DND-41 (cell line): ENCODE measurements at regions not wholly inside any gene's neighbourhood (a gene's known extent, or its start where the extent isn't known, plus 50 kb on each side); places are given as distances from the start of the nearest gene placed in this dataset.

Experiments
- ATAC-seq: fragments of 200-7000 bp; cut with Tn5 transposase; 3 replicates; pipeline ENCODE4 v1.9.1; 2021; ENCODE audit warnings: low read depth; ENCODE audit not compliant: insufficient read depth
- DNase-seq: peaks from one replicate; pipeline ENCODE4 v3.0.0-alpha.2; 2020
- H2AFZ ChIP-seq: 2 replicates; pipeline ENCODE4 v1.6.0; 2012; ENCODE audit warnings: low read depth, low read length
- H3K27ac ChIP-seq: 2 replicates; pipeline ENCODE4 v1.5.1; 2012; ENCODE audit warnings: low read length, inconsistent platforms
- H3K27me3 ChIP-seq: fragments of 200-600 bp; sonication (generic); 2 replicates; pipeline ENCODE4 v1.6.0; 2012; ENCODE audit warnings: low read length, mild to moderate bottlenecking, inconsistent platforms; ENCODE audit not compliant: insufficient read depth, poor library complexity
- H3K36me3 ChIP-seq: 2 replicates; pipeline ENCODE4 v1.5.1; 2012; ENCODE audit warnings: low read length, inconsistent platforms; ENCODE audit not compliant: insufficient read depth
- H3K4me1 ChIP-seq: 2 replicates; pipeline ENCODE4 v1.5.1; 2012; ENCODE audit warnings: mild to moderate bottlenecking, low read length; ENCODE audit not compliant: insufficient read depth
- H3K4me2 ChIP-seq: 2 replicates; pipeline ENCODE4 v1.6.0; 2012; ENCODE audit warnings: mild to moderate bottlenecking, moderate library complexity, low read length, inconsistent platforms; ENCODE audit not compliant: insufficient read depth
- H3K4me3 ChIP-seq, 2 experiments: fragments of 200-600 bp in 1 of 2; shearing (Covaris generic) in 1 of 2; 2 replicates each; pipeline ENCODE4 v1.5.1; 2012 to 2016; ENCODE audit warnings: inconsistent platforms in 2 of 2, low read length in 2 of 2, mild to moderate bottlenecking in 2 of 2, low read depth in 1 of 2, moderate library complexity in 1 of 2
- H3K79me2 ChIP-seq: 2 replicates; pipeline ENCODE4 v1.6.0; 2012; ENCODE audit warnings: low read length, inconsistent platforms; ENCODE audit not compliant: insufficient read depth
- H3K9ac ChIP-seq: 2 replicates; pipeline ENCODE4 v1.6.0; 2012; ENCODE audit warnings: low read depth, mild to moderate bottlenecking, inconsistent platforms, low read length, moderate library complexity
- H3K9me3 ChIP-seq: 2 replicates; pipeline ENCODE4 v1.5.1; 2012; ENCODE audit warnings: low read length, moderate library complexity, mild to moderate bottlenecking, inconsistent platforms; ENCODE audit not compliant: insufficient read depth, severe bottlenecking
- H4K20me1 ChIP-seq: 2 replicates; pipeline ENCODE4 v1.6.0; 2012; ENCODE audit warnings: low read length; ENCODE audit not compliant: insufficient read depth
- CTCF ChIP-seq: IDR thresholded peaks from 2 replicates; pipeline ENCODE4 v1.5.1; 2012; ENCODE audit warnings: borderline replicate concordance, low read length, moderate library complexity, mild to moderate bottlenecking; ENCODE audit not compliant: poor library complexity, severe bottlenecking; ENCODE audit errors: extremely low read depth
- EZH2 ChIP-seq: IDR thresholded peaks from 3 replicates; pipeline ENCODE4 v1.6.1; 2012; ENCODE audit warnings: borderline replicate concordance, low read depth, mild to moderate bottlenecking, moderate library complexity, low read length, inconsistent platforms; ENCODE audit not compliant: severe bottlenecking

- Histone ChIP-seq H3K36me3 (no peaks in the 10 kb centered on the region), H2AFZ (no peak overlapping the region), H3K9me3 (no peaks in the 10 kb centered on the region), H3K9ac (no peak overlapping the region), H4K20me1 (no peaks in the 10 kb centered on the region), H3K4me3 (no peak overlapping the region), H3K4me2 (no peak overlapping the region), H3K4me1 (no peaks in the 10 kb centered on the region), H3K79me2 (no peaks in the 10 kb centered on the region), H3K27me3 (no peaks in the 10 kb centered on the region), H3K27ac (no peak overlapping the region)
- ATAC-seq: no peak
- DNase-seq: no peak
- no peak for TF ChIP-seq EZH2
- TF ChIP-seq CTCF: no peak
Measured at GRCh38 chrX:92247076-92247475, 467.9 kb downstream of the PCDH11X start.

- H3K9me3 ChIP-seq: no peaks in the 10 kb centered on the region
- H3K27me3 ChIP-seq: no peaks in the 10 kb centered on the region
- H2AFZ ChIP-seq: no peak overlapping the region
- H3K27ac ChIP-seq: no peak overlapping the region
- no peak for DNase-seq
- H3K4me1 ChIP-seq: no peaks in the 10 kb centered on the region
- no peak overlapping the region for H3K4me3 ChIP-seq
- no peak overlapping the region for H3K9ac ChIP-seq
- no peak for ATAC-seq
- no peak for TF ChIP-seq EZH2
- TF ChIP-seq CTCF: no peak
- no peaks in the 10 kb centered on the region for H3K79me2 ChIP-seq
- H4K20me1 ChIP-seq: no peaks in the 10 kb centered on the region
- H3K4me2 ChIP-seq: no peak overlapping the region
- H3K36me3 ChIP-seq: no peaks in the 10 kb centered on the region
Measured at GRCh38 chrX:92249125-92249524, 469.9 kb downstream of the PCDH11X start.

- ATAC-seq (no peak), DNase-seq (no peak)
- Histone ChIP-seq H3K79me2 (no peaks in the 10 kb centered on the region), H3K27me3 (no peaks in the 10 kb centered on the region), H3K36me3 (no peaks in the 10 kb centered on the region), H3K4me1 (no peaks in the 10 kb centered on the region), H3K9ac (no peak overlapping the region), H4K20me1 (no peaks in the 10 kb centered on the region), H3K27ac (no peak overlapping the region), H3K4me2 (no peak overlapping the region), H3K9me3 (no peaks in the 10 kb centered on the region), H2AFZ (no peak overlapping the region), H3K4me3 (no peak overlapping the region)
- TF ChIP-seq EZH2 (no peak), CTCF (no peak)
Measured at GRCh38 chrX:92260102-92260501, 480.9 kb downstream of the PCDH11X start.
